ENCODE measurements at regions not wholly inside any gene's neighbourhood (a gene's known extent, or its start where the extent isn't known, plus 50 kb on each side); places are given as distances from the start of the nearest gene placed in this dataset.

- Histone ChIP-seq H3K27me3 (no peaks in the 10 kb centered on the region), H3K27ac (no peak overlapping the region), H3K4me1 (peaks cover 4% of the 10 kb centered on the region), H3K4me3 (no peak overlapping the region), H3K36me3 (no peaks in the 10 kb centered on the region), H3K9me3 (no peaks in the 10 kb centered on the region)
- no peak for TF ChIP-seq POLR2AphosphoS5 (IDR thresholded peaks at IDR 0.05)
- 80% methylated on average over 17 of the region's 18 CpGs for WGBS
- DNase-seq (ENCODE audit: low spot score in 2 of 2) = no peak
Measured at GRCh38 chr14:106838991-106839769, 1312.8 kb downstream of the TMEM121 start.

GRCh38 chr14:106840258-106840657 is 1313.9 kb downstream of the TMEM121 start:
- TF ChIP-seq EP300 (IDR thresholded peaks at IDR 0.05) = no peak
- TF ChIP-seq POLR2AphosphoS5 (IDR thresholded peaks at IDR 0.05) = no peak
- no peak for TF ChIP-seq POLR2A (IDR thresholded peaks at IDR 0.05)
- TF ChIP-seq CTCF (IDR thresholded peaks at IDR 0.05) = no peak
- Histone ChIP-seq H3K27ac (no peak overlapping the region), H3K36me3 (no peaks in the 10 kb centered on the region), H3K4me3 (no peak overlapping the region), H3K9me3 (no peaks in the 10 kb centered on the region), H3K4me1 (peaks cover 4% of the 10 kb centered on the region), H3K27me3 (peaks cover 4% of the 10 kb centered on the region)
- WGBS = 66% methylated on average over 2 of the region's 2 CpGs
- no peak for DNase-seq (ENCODE audit: low spot score in 2 of 2)

GRCh38 chr14:106840991-106841390 is 1314.6 kb downstream of the TMEM121 start:
- 91% methylated on average over 4 of the region's 4 CpGs for WGBS
- no peak overlapping the region for H3K27ac ChIP-seq
- H3K4me3 ChIP-seq = no peak overlapping the region
- no peaks in the 10 kb centered on the region for H3K36me3 ChIP-seq
- peaks cover 4% of the 10 kb centered on the region for H3K4me1 ChIP-seq
- TF ChIP-seq CTCF (IDR thresholded peaks at IDR 0.05) = no peak
- TF ChIP-seq EP300 (IDR thresholded peaks at IDR 0.05) = no peak
- no peak for TF ChIP-seq POLR2AphosphoS5 (IDR thresholded peaks at IDR 0.05)
- no peak for TF ChIP-seq POLR2A (IDR thresholded peaks at IDR 0.05)
- H3K9me3 ChIP-seq = no peaks in the 10 kb centered on the region
- H3K27me3 ChIP-seq = peaks cover 4% of the 10 kb centered on the region
- DNase-seq (ENCODE audit: low spot score in 2 of 2) = no peak

DNA sequence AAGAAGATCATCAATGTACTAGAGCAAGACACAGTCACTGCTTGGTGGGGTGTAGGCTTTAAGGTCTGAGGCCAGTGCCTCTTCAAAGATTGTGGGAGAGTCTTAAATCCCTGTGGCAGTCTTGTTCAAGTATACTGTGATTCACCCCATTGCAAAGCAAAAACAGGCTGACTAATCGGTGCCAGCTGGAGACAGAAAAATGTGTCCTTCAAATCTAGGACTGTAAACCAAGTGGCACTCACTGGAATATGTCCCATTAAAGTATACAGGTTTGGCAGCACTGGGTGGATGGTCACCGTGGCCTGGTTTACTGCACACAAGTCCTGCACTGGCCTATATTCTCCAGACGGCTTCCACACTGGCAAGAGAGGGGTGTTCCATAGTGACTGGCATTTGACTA is 1315.3 kb downstream of the TMEM121 start:
- Histone ChIP-seq H3K27ac (no peak overlapping the region), H3K4me1 (peaks cover 4% of the 10 kb centered on the region), H3K4me3 (no peak overlapping the region), H3K36me3 (no peaks in the 10 kb centered on the region), H3K27me3 (peaks cover 4% of the 10 kb centered on the region), H3K9me3 (no peaks in the 10 kb centered on the region)
- 90% methylated on average over 3 of the region's 3 CpGs for WGBS
- TF ChIP-seq POLR2A (IDR thresholded peaks at IDR 0.05) (no peak), POLR2AphosphoS5 (IDR thresholded peaks at IDR 0.05) (no peak), EP300 (IDR thresholded peaks at IDR 0.05) (no peak), CTCF (IDR thresholded peaks at IDR 0.05) (no peak)
- DNase-seq (ENCODE audit: low spot score in 2 of 2) = no peak

DNA sequence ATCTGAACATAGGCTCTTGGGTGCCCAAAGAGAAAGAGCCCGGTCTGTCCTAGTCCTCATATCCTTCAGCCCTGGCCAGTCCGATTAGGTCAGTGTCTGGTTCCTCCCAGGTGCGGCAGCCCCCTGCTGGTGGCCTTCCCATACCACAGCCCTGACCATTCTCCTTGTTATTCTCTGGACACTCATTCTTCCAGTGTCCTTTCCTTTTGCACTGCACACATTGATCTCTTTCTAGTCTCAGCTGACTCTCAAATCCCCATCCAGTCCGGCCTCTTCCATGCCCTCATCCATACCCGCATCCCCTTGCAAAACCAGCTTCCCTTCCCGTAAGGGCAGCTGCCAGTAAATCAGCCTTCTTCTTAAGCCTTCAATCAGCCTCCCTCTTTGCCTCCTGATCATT is 1316.3 kb downstream of the TMEM121 start:
- H3K36me3 ChIP-seq = no peaks in the 10 kb centered on the region
- no peak overlapping the region for H3K4me3 ChIP-seq
- 85% methylated on average over 6 of the region's 6 CpGs for WGBS
- no peaks in the 10 kb centered on the region for H3K9me3 ChIP-seq
- peaks cover 4% of the 10 kb centered on the region for H3K4me1 ChIP-seq
- TF ChIP-seq CTCF (IDR thresholded peaks at IDR 0.05) (peak in 1 of 2 donors; percentile 9), POLR2A (IDR thresholded peaks at IDR 0.05) (no peak)
- peaks cover 4% of the 10 kb centered on the region for H3K27me3 ChIP-seq
- DNase-seq (ENCODE audit: low spot score in 2 of 2) = no peak
- H3K27ac ChIP-seq = no peak overlapping the region

- Histone ChIP-seq H3K4me3 (peak overlapping the region; percentile 44), H3K27me3 (peaks cover 4% of the 10 kb centered on the region), H3K27ac (no peak overlapping the region), H3K9me3 (no peaks in the 10 kb centered on the region), H3K36me3 (no peaks in the 10 kb centered on the region), H3K4me1 (peaks cover 4% of the 10 kb centered on the region)
- DNase-seq (ENCODE audit: low spot score in 2 of 2) = no peak
- TF ChIP-seq POLR2AphosphoS5 (IDR thresholded peaks at IDR 0.05) = no peak
- no peak for TF ChIP-seq CTCF (IDR thresholded peaks at IDR 0.05)
- no peak for TF ChIP-seq POLR2A (IDR thresholded peaks at IDR 0.05)
- no peak for TF ChIP-seq EP300 (IDR thresholded peaks at IDR 0.05)
- WGBS = 66% methylated on average over 6 of the region's 6 CpGs
Measured at GRCh38 chr14:106843386-106843785, 1317.0 kb downstream of the TMEM121 start.
